SK-N-SH treated with all-trans-retinoic acid at 6 μM for 48 hours (cell line): ENCODE measurements at regions not wholly inside any gene's neighbourhood (a gene's known extent, or its start where the extent isn't known, plus 50 kb on each side); places are given as distances from the start of the nearest gene placed in this dataset.

Source experiments
- CREB5 ChIP-seq: fragments of 250-450 bp; sonication (Bioruptor Pico); IDR thresholded peaks from 2 replicates; pipeline ENCODE4 v1.5.1; 2020; ENCODE audit warnings: low read depth, mild to moderate bottlenecking, moderate library complexity
- RARB ChIP-seq: fragments of 250-450 bp; sonication (Bioruptor Pico); IDR thresholded peaks from 2 replicates; pipeline ENCODE4 v1.8.0; 2021; ENCODE audit warnings: mild to moderate bottlenecking, moderate library complexity
- TSHZ2 ChIP-seq: fragments of 250-450 bp; sonication (Bioruptor Pico); IDR thresholded peaks from 2 replicates; pipeline ENCODE4 v1.5.0; 2020; ENCODE audit warnings: mild to moderate bottlenecking, moderate library complexity

GRCh38 chr12:32048791-32049190 is 57.9 kb upstream of the BICD1 start:
- TF ChIP-seq CREB5 (CRISPR knock-in tag) (no peak), TSHZ2 (no peak), RARB (no peak)
